ENCODE measurements at regions not wholly inside any gene's neighbourhood (a gene's known extent, or its start where the extent isn't known, plus 50 kb on each side); places are given as distances from the start of the nearest gene placed in this dataset.

- DNase-seq (ENCODE audit: low read depth): peak; percentile 48
Observed at GRCh38 chr3:104564045-104564643, 802.6 kb upstream of the ALCAM start.

GRCh38 chr3:104566054-104566453 lies 800.7 kb upstream of the ALCAM start:
- DNase-seq (ENCODE audit: low read depth): no peak

DNA sequence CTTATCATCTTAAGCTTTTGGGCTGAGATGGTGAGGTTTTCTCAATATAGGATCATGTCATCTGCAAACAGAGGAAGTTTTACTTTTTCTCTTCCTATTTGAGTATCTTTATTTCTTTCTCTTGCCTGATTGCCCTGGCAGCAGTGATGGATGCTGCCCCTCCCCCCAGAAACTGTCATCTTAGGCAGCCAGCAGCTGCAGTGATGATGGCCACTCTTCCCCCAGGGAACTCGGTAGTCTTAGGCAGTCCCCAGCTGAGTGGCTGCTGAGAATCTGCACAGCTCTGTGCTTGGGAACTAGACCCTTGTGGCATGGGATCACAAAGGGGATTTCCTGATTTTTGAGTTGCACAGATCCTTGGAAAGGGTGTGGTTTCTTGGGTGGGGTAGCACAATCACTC lies 791.1 kb upstream of the ALCAM start:
- no peak for DNase-seq (ENCODE audit: low read depth)

DNA sequence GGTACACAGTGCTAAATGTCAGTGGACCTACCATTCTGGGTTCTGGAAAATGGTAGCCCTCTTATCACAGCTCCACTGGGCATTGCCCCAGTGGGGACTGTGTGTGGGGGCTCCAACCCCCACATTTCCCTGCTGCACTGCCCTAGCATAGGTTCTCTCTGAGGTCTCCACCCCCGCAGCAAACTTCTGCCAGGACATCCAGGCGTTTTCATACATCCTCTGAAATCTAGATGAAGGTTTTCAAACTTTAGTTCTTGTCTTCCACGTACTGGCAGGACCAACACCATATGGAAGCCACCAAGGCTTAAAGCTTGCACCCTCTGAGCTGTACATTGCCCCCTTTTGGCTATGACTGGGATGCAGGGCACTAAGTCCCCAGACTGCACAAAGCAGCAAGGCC lies 788.2 kb upstream of the ALCAM start:
- no peak for DNase-seq (ENCODE audit: low read depth)

GRCh38 chr3:104582092-104582491 lies 784.6 kb upstream of the ALCAM start:
- DNase-seq (ENCODE audit: low read depth): no peak

DNA sequence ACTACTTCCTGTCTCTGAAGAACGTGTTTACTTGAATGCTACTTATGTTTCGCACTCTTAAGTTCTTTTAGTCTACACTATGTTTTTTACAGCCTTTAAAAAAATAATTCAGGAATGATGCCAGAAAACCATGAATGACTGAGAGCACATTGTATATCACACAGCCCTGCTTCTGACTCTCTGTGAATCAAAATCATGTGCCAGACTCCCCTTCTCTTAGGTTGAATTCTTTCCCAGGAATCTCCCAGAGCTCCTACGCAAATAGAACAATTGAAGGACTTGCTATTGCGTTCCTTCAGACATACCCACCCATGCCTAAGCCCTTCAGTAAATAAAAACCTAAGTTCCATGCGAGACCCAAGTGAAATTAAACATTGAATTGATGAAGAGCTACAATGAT lies 782.0 kb upstream of the ALCAM start:
- DNase-seq (ENCODE audit: low read depth): no peak

GRCh38 chr3:104586344-104586743 lies 780.4 kb upstream of the ALCAM start:
- no peak for DNase-seq (ENCODE audit: low read depth)

DNA sequence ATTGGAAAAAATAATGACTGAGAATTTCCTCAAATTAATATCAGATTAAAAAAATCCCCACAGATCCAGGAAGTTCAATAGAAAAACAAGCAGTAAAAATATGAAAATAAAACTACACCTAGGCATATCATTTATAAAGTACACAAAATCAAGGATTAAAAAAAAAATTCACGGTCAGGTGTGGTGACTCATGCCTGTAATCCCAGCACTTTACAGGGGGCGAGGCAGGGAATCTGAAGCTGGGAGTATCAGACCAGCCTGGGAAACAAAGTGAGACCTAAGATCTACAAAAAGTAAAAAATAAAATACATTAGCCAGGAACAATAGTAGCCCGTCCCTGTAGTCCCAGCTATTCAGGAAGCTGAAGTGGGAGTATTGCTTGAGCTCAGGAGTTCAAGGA lies 778.3 kb upstream of the ALCAM start:
- no peak for DNase-seq (ENCODE audit: low read depth)

DNA sequence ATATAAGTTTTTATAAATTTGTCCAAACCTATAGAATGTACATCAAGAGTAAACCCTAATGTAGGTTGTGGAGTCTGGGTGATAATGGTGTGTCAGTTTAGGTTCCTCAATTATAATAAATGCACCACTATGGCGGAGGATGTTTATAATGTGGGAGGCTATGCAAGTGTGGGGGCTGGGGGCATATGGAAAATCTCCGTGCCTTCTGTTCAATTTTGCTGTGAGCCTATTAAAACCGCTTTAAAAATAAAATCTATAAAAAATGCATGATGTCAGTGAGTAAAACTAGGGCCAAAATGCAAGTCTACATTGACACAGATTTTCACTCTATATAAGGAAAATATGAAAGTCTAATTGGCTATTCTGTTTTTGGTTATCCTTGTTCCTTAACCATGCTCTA lies 774.9 kb upstream of the ALCAM start:
- DNase-seq (ENCODE audit: low read depth): no peak

- no peak for DNase-seq (ENCODE audit: low read depth)
Observed at GRCh38 chr3:104594491-104594890, 772.2 kb upstream of the ALCAM start.

DNA sequence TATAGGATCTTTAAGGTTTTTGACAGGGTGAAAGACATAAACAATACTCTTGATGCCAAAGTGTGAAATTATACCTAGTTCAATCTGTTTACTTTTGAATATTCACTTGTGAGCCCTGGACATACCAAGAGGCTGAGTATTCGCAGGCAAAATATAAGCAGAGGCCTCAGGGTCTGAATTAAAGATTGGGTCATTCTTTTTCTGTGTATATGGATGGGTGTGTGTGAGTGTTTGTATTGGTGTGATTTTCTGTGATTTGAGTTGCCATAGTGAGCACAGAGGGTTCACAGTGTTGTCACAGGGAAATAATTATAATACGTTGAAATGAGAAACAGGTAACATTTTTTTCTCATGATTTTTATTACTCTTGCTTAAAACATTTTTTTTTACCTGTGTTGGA lies 770.7 kb upstream of the ALCAM start:
- no peak for DNase-seq (ENCODE audit: low read depth)

DNA sequence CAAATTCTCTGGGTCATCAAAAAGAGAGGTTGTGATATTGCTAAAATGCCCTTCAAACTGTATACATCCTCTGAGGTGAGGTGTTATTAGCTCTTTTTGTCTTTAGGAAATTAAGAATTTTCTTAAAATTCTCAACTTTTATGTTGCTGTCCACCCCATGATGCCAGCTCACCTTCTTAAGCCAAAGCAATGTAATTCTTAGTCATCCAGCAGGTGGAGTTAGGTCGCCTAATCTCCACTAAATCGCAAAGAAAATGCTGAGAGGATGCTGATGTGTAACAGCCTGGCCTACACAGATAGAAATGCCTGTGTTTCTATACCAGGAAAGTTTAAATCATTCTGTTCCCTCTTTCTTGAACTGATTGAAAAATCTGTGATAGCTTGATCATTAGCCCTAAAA lies 770.2 kb upstream of the ALCAM start:
- no peak for DNase-seq (ENCODE audit: low read depth)

DNA sequence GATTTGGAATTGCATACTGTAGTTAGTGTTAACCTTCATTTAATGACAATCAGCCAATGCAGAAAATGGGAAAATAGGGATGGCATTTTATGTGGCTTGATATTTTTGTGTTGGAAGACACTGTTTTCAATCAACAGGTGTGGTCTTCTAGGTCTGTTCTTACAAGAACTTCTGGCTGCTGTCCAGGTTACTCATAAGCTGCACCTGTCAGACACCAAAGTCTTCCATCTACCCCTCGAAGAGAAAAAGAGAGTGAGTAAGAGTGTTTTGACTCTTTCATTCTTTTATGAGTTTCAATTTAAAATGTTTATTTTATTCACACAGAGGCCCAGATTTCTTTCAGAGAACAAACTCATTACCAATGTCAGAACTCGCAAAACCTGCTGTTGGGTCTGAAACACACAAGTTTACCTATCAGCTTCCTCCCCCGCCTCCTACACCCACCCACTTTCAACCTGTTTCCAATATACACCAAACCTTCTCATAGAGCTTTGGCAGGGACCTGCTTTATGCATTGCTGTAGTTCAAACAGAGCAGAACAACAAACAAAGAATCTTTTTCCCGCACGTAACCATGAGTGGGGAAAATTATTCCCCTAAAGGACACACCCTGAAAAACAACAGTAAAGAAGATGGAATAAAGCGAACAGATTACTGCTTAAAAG lies 767.7 kb upstream of the ALCAM start:
- DNase-seq (ENCODE audit: low read depth): no peak

DNA sequence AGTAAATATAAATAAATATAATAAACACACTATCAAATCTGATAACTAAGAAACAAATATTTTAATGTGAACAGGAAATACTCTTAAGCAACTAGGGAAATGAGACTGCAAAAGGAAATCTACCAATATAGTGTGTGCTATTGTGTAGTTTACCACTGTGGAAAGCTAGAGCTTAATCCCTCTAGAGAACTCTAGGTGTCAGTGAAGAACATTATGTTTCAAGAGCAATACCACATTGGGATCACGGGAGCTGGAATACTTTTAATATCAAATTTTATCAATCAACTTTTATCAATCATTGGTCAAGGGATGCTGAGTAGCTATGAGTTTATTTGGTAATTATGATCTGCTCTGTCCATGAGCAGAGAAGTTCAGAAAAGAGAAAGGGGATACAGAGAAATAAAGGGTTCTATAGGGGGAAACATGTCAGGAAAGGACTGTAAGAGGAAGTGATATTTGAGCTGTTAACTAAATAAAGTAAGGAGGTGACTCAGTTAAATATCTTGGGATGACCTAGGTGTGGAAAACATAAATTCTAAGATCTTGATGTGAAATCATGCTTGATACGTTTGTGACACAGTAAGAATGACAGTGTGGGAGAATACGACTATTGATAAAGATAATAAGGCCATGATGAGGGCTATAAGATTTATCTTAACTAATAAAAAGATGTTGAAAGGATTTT lies 762.2 kb upstream of the ALCAM start:
- no peak for DNase-seq (ENCODE audit: low read depth)

DNA sequence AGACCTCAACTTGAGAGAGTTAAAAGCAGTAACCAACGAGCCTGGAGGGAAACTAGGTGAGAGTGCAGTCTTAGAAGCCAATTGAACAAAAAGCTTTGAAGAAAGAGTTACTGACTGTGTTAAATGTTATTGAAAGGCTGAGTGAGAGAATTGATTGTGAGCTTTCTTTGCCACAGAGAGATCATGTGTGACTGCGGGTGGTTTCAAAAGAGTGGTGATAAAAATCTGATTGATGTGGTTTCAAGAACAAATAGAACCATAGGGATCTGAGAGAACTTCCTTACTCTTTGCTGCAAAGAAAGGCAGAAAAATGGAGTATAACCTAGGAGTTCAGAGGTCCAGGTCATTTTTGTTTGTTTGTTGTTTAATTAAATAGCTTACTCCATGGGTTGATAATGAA lies 759.9 kb upstream of the ALCAM start:
- no peak for DNase-seq (ENCODE audit: low read depth)

DNA sequence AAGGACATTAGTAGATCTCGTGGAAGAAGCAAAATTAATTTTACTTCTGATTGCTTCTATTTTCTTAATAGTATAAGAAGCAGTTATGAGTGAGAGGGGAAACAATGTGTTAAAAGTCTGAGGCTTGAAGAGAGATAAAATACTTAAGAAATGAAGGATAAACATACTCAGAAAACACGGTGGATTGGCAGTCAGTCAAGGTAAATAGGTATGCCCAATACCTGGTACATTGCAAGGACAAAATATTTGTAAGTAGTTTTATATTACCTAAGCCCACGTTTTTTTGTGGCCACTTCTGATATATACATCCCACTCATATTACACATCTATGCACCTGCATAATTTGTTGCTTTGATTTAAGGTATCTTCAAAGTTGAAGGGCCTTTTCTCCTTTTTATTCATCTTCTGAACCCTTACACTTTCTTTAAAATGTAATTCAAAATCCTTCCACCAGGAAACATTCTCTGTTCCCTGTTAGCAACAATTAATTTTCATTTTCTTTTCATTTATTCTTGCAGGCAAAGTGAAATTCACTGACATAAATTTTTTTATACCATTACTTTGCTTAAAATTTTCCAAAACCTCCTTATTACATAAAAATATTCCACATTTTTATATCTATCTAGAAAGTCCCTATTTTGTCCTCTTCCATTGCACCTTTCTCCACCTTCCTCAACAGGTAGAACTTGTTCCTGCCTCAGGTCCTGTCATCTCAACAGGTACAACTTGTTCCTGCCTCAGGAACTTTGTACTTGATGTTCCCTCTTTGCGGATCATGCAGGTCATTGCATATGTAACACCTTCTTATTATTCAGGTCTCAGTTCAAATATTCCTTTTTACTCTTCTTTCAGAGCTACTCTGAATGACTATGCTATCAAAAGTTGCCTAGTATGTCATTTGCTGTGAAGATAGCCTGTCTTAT lies 755.7 kb upstream of the ALCAM start:
- no peak for DNase-seq (ENCODE audit: low read depth)

- no peak for DNase-seq (ENCODE audit: low read depth)
Observed at GRCh38 chr3:104612218-104612617, 754.5 kb upstream of the ALCAM start.

DNA sequence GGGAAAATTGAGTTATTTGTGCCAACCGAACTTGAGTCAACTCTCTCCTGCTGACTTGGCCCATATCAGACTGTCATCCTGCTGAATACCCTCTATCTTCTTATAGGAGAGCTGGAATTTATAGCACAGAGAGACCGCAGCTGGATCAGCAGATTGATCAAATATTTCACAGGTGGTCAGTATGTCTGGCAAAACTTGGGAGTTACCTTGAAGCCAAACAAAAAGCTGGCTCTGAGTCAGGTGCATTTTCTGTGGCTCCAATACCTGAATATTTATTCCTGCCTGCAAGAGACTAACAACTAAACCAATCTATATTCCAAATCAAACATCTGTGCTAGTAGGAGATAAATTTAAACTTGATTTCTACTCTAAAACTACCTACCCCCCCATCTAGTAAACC lies 752.1 kb upstream of the ALCAM start:
- DNase-seq (ENCODE audit: low read depth): no peak

- no peak for DNase-seq (ENCODE audit: low read depth)
Observed at GRCh38 chr3:104628185-104628789, 738.4 kb upstream of the ALCAM start.

DNA sequence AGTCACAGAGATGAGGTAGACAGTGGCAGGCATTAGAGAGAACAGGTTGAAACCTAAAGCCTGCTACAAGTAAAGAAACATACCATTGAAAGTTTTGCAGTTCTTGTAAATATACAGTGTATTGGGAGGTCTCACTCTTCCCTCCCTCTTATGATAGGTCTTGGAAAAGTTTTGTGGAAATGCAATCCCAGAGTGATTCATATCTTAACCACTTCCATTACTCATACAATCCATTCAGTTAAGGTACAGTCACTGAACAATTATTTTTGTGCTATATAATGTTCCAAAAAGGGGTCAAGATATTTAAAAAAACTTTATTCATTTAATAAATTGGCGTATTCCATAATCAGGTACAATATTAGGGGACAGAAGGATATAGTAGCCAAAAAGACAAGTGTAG lies 737.7 kb upstream of the ALCAM start:
- no peak for DNase-seq (ENCODE audit: low read depth)

GRCh38 chr3:104631254-104631653 lies 735.5 kb upstream of the ALCAM start:
- DNase-seq (ENCODE audit: low read depth): no peak

DNA sequence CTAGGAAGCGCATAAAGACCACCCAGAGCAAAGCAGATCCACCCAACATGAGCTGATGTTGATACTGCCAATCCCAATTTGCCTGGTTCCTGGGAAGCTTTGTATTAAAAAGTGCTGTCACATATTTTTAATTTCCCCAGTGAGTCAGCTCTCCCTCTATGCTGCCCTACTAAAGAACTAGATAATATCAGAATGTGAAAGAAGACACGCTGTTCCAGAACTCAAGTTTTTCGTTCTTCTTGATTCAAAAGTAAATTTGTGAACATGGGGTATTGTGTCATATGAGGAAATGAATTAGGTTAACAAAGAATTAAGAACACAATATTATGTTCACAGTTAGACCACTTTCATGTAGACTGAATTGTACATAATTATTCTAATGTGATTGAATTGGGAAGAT lies 734.2 kb upstream of the ALCAM start:
- no peak for DNase-seq (ENCODE audit: low read depth)
